ENCODE measurements at regions not wholly inside any gene's neighbourhood (a gene's known extent, or its start where the extent isn't known, plus 50 kb on each side); places are given as distances from the start of the nearest gene placed in this dataset.

GRCh38 chr13:99894105-99894839 is 77.3 kb downstream of the ZIC5 start:
- FAIRE-seq (peak; percentile 26), DNase-seq (ENCODE audit: insufficient read length, low spot score) (no peak)

GRCh38 chr13:99893567-99893966 is 78.0 kb downstream of the ZIC5 start:
- DNase-seq (ENCODE audit: insufficient read length, low spot score) (no peak), FAIRE-seq (no peak)
- TF ChIP-seq TAF1 (IDR thresholded peaks at IDR 0.05; ENCODE audit: low read depth, low read length), result no peak
- TF ChIP-seq PAX5 (IDR thresholded peaks at IDR 0.05; ENCODE audit: insufficient read depth, low read length, severe bottlenecking), result no peak
- TF ChIP-seq POU2F2 (IDR thresholded peaks at IDR 0.05; ENCODE audit: low read depth, low read length), result no peak
- TF ChIP-seq POLR2AphosphoS5 (IDR thresholded peaks at IDR 0.05; ENCODE audit: low read depth, low read length), result no peak
- TF ChIP-seq POLR2A (IDR thresholded peaks at IDR 0.05; ENCODE audit: low read depth, low read length), result no peak
- TF ChIP-seq SPI1 (IDR thresholded peaks at IDR 0.05; ENCODE audit: low read depth, low read length), result no peak

More at GRCh38 chr13:99894105-99894839, 77.3 kb downstream of the ZIC5 start:
- no peak for TF ChIP-seq POU2F2 (IDR thresholded peaks at IDR 0.05; ENCODE audit: low read depth, low read length)
- TF ChIP-seq SPI1 (IDR thresholded peaks at IDR 0.05; ENCODE audit: low read depth, low read length), result peak; percentile 59
- TF ChIP-seq TAF1 (IDR thresholded peaks at IDR 0.05; ENCODE audit: low read depth, low read length), result no peak

DNA sequence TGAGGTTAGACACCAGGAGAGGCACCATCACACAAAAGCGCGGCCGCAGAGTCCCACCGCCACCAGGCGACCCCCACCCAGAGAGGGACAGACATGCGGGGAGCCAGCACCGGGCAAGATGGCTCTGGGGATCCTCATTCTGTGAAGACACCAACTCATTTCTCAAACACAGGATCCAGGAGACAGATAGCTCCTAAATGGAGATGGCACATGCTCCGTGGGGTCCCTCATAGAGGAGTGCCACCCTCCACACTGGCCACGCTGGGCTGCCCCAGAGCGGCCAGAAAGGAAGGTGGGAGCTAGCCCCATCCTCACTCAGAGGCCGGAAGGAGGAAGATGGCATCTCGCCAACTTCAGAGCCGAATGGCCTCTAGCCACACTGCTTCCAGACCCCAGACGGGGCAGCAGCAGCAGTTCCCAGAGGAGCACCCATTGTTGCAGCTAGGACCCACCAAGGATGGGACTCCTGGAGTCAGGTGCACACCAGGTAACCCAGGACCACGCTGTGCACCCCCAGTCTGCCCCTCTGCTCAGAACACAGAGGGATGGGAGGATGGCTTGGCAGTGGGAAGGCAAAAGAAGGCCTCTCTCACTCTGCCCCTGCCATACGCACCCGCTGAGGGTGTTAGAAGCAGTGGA is 78.6 kb downstream of the ZIC5 start:
- no peak for TF ChIP-seq POLR2A (IDR thresholded peaks at IDR 0.05; ENCODE audit: low read depth, low read length)
- no peak for TF ChIP-seq TAF1 (IDR thresholded peaks at IDR 0.05; ENCODE audit: low read depth, low read length)
- no peak for TF ChIP-seq SPI1 (IDR thresholded peaks at IDR 0.05; ENCODE audit: low read depth, low read length)
- no peak for TF ChIP-seq PAX5 (IDR thresholded peaks at IDR 0.05; ENCODE audit: insufficient read depth, low read length, severe bottlenecking)
- TF ChIP-seq POU2F2 (IDR thresholded peaks at IDR 0.05; ENCODE audit: low read depth, low read length), result no peak
- TF ChIP-seq POLR2AphosphoS5 (IDR thresholded peaks at IDR 0.05; ENCODE audit: low read depth, low read length), result no peak
- DNase-seq (ENCODE audit: insufficient read length, low spot score), result no peak
- no peak for FAIRE-seq

GRCh38 chr13:99892196-99892613 is 79.4 kb downstream of the ZIC5 start:
- DNase-seq (ENCODE audit: insufficient read length, low spot score), result no peak
- peak; percentile 77 for FAIRE-seq
- TF ChIP-seq SPI1 (IDR thresholded peaks at IDR 0.05; ENCODE audit: low read depth, low read length) (peak; percentile 70), POU2F2 (IDR thresholded peaks at IDR 0.05; ENCODE audit: low read depth, low read length) (0 out of 2 replicates have a peak, but pooled peaks have one; percentile 31), POLR2AphosphoS5 (IDR thresholded peaks at IDR 0.05; ENCODE audit: low read depth, low read length) (no peak)

DNA sequence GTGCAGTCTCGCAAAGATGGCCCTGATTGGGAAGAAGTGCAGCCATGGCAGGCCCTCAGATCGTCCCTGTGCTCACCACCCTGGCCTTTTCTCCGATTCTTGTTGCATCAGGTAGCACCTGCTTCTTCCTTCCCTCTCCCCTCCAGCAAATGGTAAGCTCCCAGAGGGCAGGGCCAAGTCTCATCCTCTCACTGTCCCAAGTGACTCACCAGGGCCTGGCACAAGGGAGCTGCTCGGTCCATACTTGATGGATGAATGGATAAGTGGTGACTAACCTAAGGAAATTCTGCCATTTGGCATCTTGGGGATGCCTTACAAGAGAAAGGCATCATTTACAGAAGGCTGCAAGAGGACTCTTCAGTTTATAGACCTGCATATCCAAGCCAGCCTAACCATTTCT is 84.9 kb downstream of the ZIC5 start:
- FAIRE-seq, result no peak
- TF ChIP-seq POU2F2 (IDR thresholded peaks at IDR 0.05; ENCODE audit: low read depth, low read length), result no peak
- TF ChIP-seq POLR2AphosphoS5 (IDR thresholded peaks at IDR 0.05; ENCODE audit: low read depth, low read length), result no peak
- TF ChIP-seq TAF1 (IDR thresholded peaks at IDR 0.05; ENCODE audit: low read depth, low read length), result no peak
- TF ChIP-seq PAX5 (IDR thresholded peaks at IDR 0.05; ENCODE audit: insufficient read depth, low read length, severe bottlenecking), result no peak
- TF ChIP-seq SPI1 (IDR thresholded peaks at IDR 0.05; ENCODE audit: low read depth, low read length), result no peak
- TF ChIP-seq POLR2A (IDR thresholded peaks at IDR 0.05; ENCODE audit: low read depth, low read length), result no peak
- no peak for DNase-seq (ENCODE audit: insufficient read length, low spot score)

DNA sequence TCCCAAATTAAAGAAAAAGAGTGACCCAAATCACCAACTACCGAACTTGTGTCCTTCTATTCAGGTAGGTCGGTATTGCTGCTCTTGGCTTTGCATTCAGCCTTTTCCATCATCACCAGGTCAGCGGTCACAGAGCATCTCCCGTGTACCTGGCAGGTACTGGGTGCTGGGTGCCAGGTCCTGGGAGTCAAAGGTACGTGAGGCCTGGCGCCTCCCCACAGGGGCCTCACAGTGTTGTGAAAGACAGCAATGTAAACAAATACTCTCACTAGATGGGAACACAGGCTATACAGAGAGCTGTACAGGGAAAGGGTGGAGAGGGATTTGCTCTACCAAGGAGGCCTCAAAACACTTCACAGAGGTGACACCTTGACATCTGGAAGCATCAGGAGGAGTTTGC is 86.7 kb downstream of the ZIC5 start:
- TF ChIP-seq TAF1 (IDR thresholded peaks at IDR 0.05; ENCODE audit: low read depth, low read length) (no peak), PAX5 (IDR thresholded peaks at IDR 0.05; ENCODE audit: insufficient read depth, low read length, severe bottlenecking) (no peak), POLR2AphosphoS5 (IDR thresholded peaks at IDR 0.05; ENCODE audit: low read depth, low read length) (no peak), POLR2A (IDR thresholded peaks at IDR 0.05; ENCODE audit: low read depth, low read length) (no peak), SPI1 (IDR thresholded peaks at IDR 0.05; ENCODE audit: low read depth, low read length) (no peak), POU2F2 (IDR thresholded peaks at IDR 0.05; ENCODE audit: low read depth, low read length) (no peak)
- no peak for DNase-seq (ENCODE audit: insufficient read length, low spot score)
- no peak for FAIRE-seq

DNA sequence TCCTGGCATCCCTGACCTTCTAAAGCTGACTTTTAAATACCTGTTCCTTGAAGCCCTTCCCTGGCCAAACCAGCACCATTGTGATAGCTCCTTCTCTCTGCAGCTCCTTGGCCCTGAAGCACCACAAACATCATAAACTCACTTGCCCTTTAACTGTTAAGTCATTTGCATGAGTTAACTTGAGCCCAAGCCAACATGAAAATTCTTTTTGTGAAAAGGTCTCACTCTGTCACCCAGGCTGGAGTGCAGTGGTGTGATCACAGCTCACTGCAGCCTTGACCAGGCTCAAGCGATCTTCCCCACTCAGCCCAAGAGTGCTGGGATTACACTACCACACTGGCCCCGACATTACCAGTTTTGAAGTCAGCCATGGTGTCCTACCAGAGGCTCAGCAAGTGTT is 87.8 kb downstream of the ZIC5 start:
- FAIRE-seq, result no peak
- no peak for DNase-seq (ENCODE audit: insufficient read length, low spot score)
- TF ChIP-seq POU2F2 (IDR thresholded peaks at IDR 0.05; ENCODE audit: low read depth, low read length) (no peak), POLR2A (IDR thresholded peaks at IDR 0.05; ENCODE audit: low read depth, low read length) (no peak), SPI1 (IDR thresholded peaks at IDR 0.05; ENCODE audit: low read depth, low read length) (no peak), TAF1 (IDR thresholded peaks at IDR 0.05; ENCODE audit: low read depth, low read length) (no peak), PAX5 (IDR thresholded peaks at IDR 0.05; ENCODE audit: insufficient read depth, low read length, severe bottlenecking) (no peak), POLR2AphosphoS5 (IDR thresholded peaks at IDR 0.05; ENCODE audit: low read depth, low read length) (no peak)

DNA sequence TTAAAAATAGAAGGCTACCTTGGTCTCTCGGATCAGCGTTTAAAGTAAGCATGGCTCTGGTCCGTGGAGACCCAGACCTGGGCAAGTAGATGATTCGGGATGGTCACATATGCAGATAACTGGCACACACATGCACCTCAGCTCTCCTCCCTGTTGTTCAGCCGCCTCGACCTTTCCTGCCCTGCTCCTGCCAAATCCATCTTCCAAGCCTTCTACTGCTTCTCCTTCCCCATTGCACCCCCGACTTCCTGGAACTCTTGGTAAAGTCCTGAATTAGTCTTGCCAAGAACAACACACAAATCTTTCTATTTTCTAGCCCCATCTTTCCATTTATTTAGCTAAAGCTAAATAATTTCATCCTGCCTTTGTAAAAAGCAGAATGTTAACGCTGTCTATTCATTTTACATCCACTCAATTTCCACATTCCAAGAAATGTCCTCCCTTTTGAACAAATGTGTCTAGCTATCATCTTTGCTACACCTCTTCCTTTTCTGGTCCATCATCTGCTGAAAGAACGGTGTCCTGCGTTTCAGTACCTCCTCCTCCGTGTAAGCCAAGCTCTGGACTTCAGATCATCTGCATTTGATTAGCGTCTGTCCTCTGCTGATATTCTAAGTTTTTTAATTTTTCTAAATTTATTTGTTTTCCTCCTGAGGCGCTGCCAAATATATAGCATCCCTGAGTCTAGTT is 92.5 kb downstream of the ZIC5 start:
- FAIRE-seq (no peak), DNase-seq (ENCODE audit: insufficient read length, low spot score) (no peak)
- TF ChIP-seq POLR2A (IDR thresholded peaks at IDR 0.05; ENCODE audit: low read depth, low read length), result no peak
- TF ChIP-seq POLR2AphosphoS5 (IDR thresholded peaks at IDR 0.05; ENCODE audit: low read depth, low read length), result no peak
- no peak for TF ChIP-seq POU2F2 (IDR thresholded peaks at IDR 0.05; ENCODE audit: low read depth, low read length)
- no peak for TF ChIP-seq SPI1 (IDR thresholded peaks at IDR 0.05; ENCODE audit: low read depth, low read length)
- TF ChIP-seq TAF1 (IDR thresholded peaks at IDR 0.05; ENCODE audit: low read depth, low read length), result no peak
- TF ChIP-seq PAX5 (IDR thresholded peaks at IDR 0.05; ENCODE audit: insufficient read depth, low read length, severe bottlenecking), result no peak

GRCh38 chr13:99876651-99877050 is 94.9 kb downstream of the ZIC5 start:
- no peak for TF ChIP-seq PAX5 (IDR thresholded peaks at IDR 0.05; ENCODE audit: insufficient read depth, low read length, severe bottlenecking)
- TF ChIP-seq POU2F2 (IDR thresholded peaks at IDR 0.05; ENCODE audit: low read depth, low read length), result no peak
- TF ChIP-seq POLR2AphosphoS5 (IDR thresholded peaks at IDR 0.05; ENCODE audit: low read depth, low read length), result no peak
- TF ChIP-seq POLR2A (IDR thresholded peaks at IDR 0.05; ENCODE audit: low read depth, low read length), result no peak
- no peak for TF ChIP-seq SPI1 (IDR thresholded peaks at IDR 0.05; ENCODE audit: low read depth, low read length)
- no peak for TF ChIP-seq TAF1 (IDR thresholded peaks at IDR 0.05; ENCODE audit: low read depth, low read length)
- no peak for FAIRE-seq
- DNase-seq (ENCODE audit: insufficient read length, low spot score), result no peak
